Stomach (tissue), 8 donors: ENCODE measurements at regions not wholly inside any gene's neighbourhood (a gene's known extent, or its start where the extent isn't known, plus 50 kb on each side); places are given as distances from the start of the nearest gene placed in this dataset.
A peak's percentile ranks its signal among the peaks of the same experiment; 100 is the strongest.

ENCODE experiments used
- DNase-seq, 2 donors: peaks; one replicate each; pipeline versions ENCODE4 v3.0.0 to v3.0.0-alpha.2; 2013 to 2019
- H3K27ac ChIP-seq, 5 donors: fragments of 200-600 bp in 4 of 5; sonication (generic) in 4 of 5; one replicate each; pipeline ENCODE4 v1.5.1; 2013 to 2019; ENCODE audit warnings: mild to moderate bottlenecking in 1 of 5, moderate library complexity in 1 of 5
- H3K27me3 ChIP-seq, 3 donors: fragments of 200-600 bp; sonication (generic); one replicate each; pipeline ENCODE4 v1.5.1; 2017 to 2019; ENCODE audit warnings: mixed run types in 1 of 3
- H3K36me3 ChIP-seq, 4 donors: fragments of 200-600 bp; sonication (generic); 1 replicate in 3 of 4; 2 replicates in 1 of 4; pipeline ENCODE4 v1.5.1; 2016 to 2019
- H3K4me1 ChIP-seq, 4 donors: fragments of 200-600 bp; sonication (generic); one replicate each; pipeline ENCODE4 v1.5.1; 2016 to 2019
- H3K4me3 ChIP-seq, 4 donors: fragments of 200-600 bp; sonication (generic) in 3 of 4; one replicate each; pipeline ENCODE4 v1.5.1; 2016 to 2019; ENCODE audit warnings: mild to moderate bottlenecking in 1 of 4
- H3K9me3 ChIP-seq, 4 donors: fragments of 200-600 bp; sonication (generic); one replicate each; pipeline ENCODE4 v1.5.1; 2016 to 2019
- CTCF ChIP-seq, 7 experiments: fragments of 450-650 bp in 4 of 7; fragments of 200-600 bp in 3 of 7; sonication (generic) in 3 of 7; IDR thresholded peaks; one replicate each; pipeline ENCODE4 v1.5.1; 2016 to 2019; ENCODE audit warnings: antibody characterized with exemption in 7 of 7, control low read depth in 2 of 7, mild to moderate bottlenecking in 1 of 7
- EP300 ChIP-seq: sonication (generic); formaldehyde crosslinking; IDR thresholded peaks from one replicate; pipeline ENCODE4 v1.6.1; 2017; ENCODE audit warnings: antibody characterized with exemption
- POLR2A ChIP-seq, 4 donors: fragments of 450-650 bp; IDR thresholded peaks; one replicate each; pipeline ENCODE4 v1.6.1; 2016; ENCODE audit warnings: antibody characterized with exemption in 4 of 4, control low read depth in 2 of 4, mild to moderate bottlenecking in 1 of 4, moderate library complexity in 1 of 4
- POLR2AphosphoS5 ChIP-seq, 3 donors: sonication (generic); formaldehyde crosslinking; IDR thresholded peaks; one replicate each; pipeline ENCODE4 v1.6.1; 2016; ENCODE audit warnings: antibody characterized with exemption in 3 of 3
- WGBS, 5 donors: extraction: QIAGEN DNeasy Blood & Tissue Kit in 3 of 5; methylation state at CpG; one replicate each; pipeline versions ENCODE4 v1.1.5 to v1.1.7; 2013 to 2018; 5-methylcytosine and 5-hydroxymethylcytosine counted together
- intact Hi-C: fragments of 100-400 bp; cut with DNase I; formaldehyde crosslinking; loops from one replicate; pipeline ENCODE4 v1.15.1; 2023; ENCODE audit warnings: low total_unique reads
- donor health status: healthy with polysubstance abuse.
- donor health status: Bipolar disorder and iron deficiency.
- donor health status: healthy.

- H3K27me3 ChIP-seq: no peaks in the 10 kb centered on the region
- no peak for TF ChIP-seq POLR2A (IDR thresholded peaks at IDR 0.05)
- no peak for TF ChIP-seq CTCF (IDR thresholded peaks at IDR 0.05)
- TF ChIP-seq POLR2AphosphoS5 (IDR thresholded peaks at IDR 0.05): no peak
- no peak for TF ChIP-seq EP300
- 83 to 89% (median 85%) methylated on average over 16 of the region's 16 CpGs for WGBS, 5 donors
- no peaks in the 10 kb centered on the region for H3K36me3 ChIP-seq
- H3K9me3 ChIP-seq: no peaks in the 10 kb centered on the region
- H3K27ac ChIP-seq: no peak overlapping the region
- no peak for DNase-seq
- intact Hi-C loops: no loop called here
- H3K4me3 ChIP-seq: no peak overlapping the region
- no peaks in the 10 kb centered on the region for H3K4me1 ChIP-seq
Observed at GRCh38 chr11:15757048-15757698, 599.2 kb downstream of the SOX6 start.

GRCh38 chr11:15758857-15759465 is 597.4 kb downstream of the SOX6 start:
- Histone ChIP-seq H3K9me3 (no peaks in the 10 kb centered on the region), H3K27me3 (no peaks in the 10 kb centered on the region), H3K36me3 (no peaks in the 10 kb centered on the region), H3K4me1 (no peaks in the 10 kb centered on the region), H3K4me3 (no peak overlapping the region), H3K27ac (no peak overlapping the region)
- intact Hi-C loops: no loop called here
- no peak for DNase-seq
- 80 to 91% (median 89%) methylated on average over 10 of the region's 10 CpGs for WGBS, 5 donors
- no peak for TF ChIP-seq EP300
- TF ChIP-seq POLR2AphosphoS5 (IDR thresholded peaks at IDR 0.05): no peak
- no peak for TF ChIP-seq POLR2A (IDR thresholded peaks at IDR 0.05)
- TF ChIP-seq CTCF (IDR thresholded peaks at IDR 0.05): no peak

- Histone ChIP-seq H3K27me3 (no peaks in the 10 kb centered on the region), H3K4me3 (no peak overlapping the region), H3K4me1 (no peaks in the 10 kb centered on the region), H3K36me3 (no peaks in the 10 kb centered on the region), H3K27ac (no peak overlapping the region), H3K9me3 (no peaks in the 10 kb centered on the region)
- WGBS, 5 donors: 80 to 90% (median 87%) methylated on average over 4 of the region's 4 CpGs
- DNase-seq: no peak
- TF ChIP-seq CTCF (IDR thresholded peaks at IDR 0.05) (no peak), POLR2AphosphoS5 (IDR thresholded peaks at IDR 0.05) (no peak), POLR2A (IDR thresholded peaks at IDR 0.05) (no peak), EP300 (no peak)
- intact Hi-C loops: no loop called here
Observed at GRCh38 chr11:15761235-15761634, 595.1 kb downstream of the SOX6 start.

- 24 to 48% (median 39%) methylated on average over 1 of the region's 1 CpG for WGBS, 5 donors
- H3K27ac ChIP-seq: no peak overlapping the region
- H3K9me3 ChIP-seq: no peaks in the 10 kb centered on the region
- TF ChIP-seq POLR2AphosphoS5 (IDR thresholded peaks at IDR 0.05): no peak
- H3K36me3 ChIP-seq: no peaks in the 10 kb centered on the region
- DNase-seq: no peak
- H3K27me3 ChIP-seq: no peaks in the 10 kb centered on the region
- intact Hi-C loops: no loop called here
- H3K4me1 ChIP-seq: no peaks in the 10 kb centered on the region
- no peak overlapping the region for H3K4me3 ChIP-seq
Observed at GRCh38 chr11:15764326-15764725, 592.0 kb downstream of the SOX6 start.

- intact Hi-C loops: no loop called here
- peak overlapping the region in 1 of 5 donors; percentile 24 for H3K27ac ChIP-seq
- DNase-seq: no peak
Observed at GRCh38 chr11:15764948-15765347, 591.4 kb downstream of the SOX6 start.

More at GRCh38 chr11:15764948-15765347, 591.4 kb downstream of the SOX6 start:
- Histone ChIP-seq H3K36me3 (no peaks in the 10 kb centered on the region), H3K4me3 (no peak overlapping the region), H3K4me1 (no peaks in the 10 kb centered on the region), H3K9me3 (no peaks in the 10 kb centered on the region), H3K27me3 (no peaks in the 10 kb centered on the region)
- 61 to 92% (median 76%) methylated on average over 1 of the region's 1 CpG for WGBS, 5 donors
- TF ChIP-seq POLR2AphosphoS5 (IDR thresholded peaks at IDR 0.05) (no peak), POLR2A (IDR thresholded peaks at IDR 0.05) (no peak), EP300 (no peak), CTCF (IDR thresholded peaks at IDR 0.05) (no peak)
